ENCODE measurements at regions not wholly inside any gene's neighbourhood (a gene's known extent, or its start where the extent isn't known, plus 50 kb on each side); places are given as distances from the start of the nearest gene placed in this dataset.

DNA sequence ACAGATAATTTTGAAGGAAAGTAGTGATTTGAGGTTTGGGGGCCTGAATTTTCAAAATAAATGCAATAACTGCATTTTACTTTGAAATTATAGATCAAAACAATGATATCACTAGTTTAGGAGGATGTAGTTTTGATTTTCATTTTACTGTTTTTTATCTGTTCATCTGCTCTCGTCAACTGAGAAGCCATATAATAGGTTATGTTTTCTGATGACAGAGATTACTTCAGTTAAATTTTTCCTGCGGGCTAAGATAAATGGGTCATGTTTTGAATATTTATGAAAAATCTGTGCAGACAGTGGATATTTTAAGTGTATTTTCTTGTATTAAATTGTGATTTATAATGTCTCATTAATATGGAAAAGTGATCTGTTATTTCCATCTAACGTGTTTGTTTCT is 573.4 kb downstream of the CPS1 start:
- TF ChIP-seq, protein P1, sequence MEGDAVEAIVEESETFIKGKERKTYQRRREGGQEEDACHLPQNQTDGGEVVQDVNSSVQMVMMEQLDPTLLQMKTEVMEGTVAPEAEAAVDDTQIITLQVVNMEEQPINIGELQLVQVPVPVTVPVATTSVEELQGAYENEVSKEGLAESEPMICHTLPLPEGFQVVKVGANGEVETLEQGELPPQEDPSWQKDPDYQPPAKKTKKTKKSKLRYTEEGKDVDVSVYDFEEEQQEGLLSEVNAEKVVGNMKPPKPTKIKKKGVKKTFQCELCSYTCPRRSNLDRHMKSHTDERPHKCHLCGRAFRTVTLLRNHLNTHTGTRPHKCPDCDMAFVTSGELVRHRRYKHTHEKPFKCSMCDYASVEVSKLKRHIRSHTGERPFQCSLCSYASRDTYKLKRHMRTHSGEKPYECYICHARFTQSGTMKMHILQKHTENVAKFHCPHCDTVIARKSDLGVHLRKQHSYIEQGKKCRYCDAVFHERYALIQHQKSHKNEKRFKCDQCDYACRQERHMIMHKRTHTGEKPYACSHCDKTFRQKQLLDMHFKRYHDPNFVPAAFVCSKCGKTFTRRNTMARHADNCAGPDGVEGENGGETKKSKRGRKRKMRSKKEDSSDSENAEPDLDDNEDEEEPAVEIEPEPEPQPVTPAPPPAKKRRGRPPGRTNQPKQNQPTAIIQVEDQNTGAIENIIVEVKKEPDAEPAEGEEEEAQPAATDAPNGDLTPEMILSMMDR (IDR thresholded peaks at IDR 0.05) = no peak
- TF ChIP-seq POLR2AphosphoS5 (IDR thresholded peaks at IDR 0.05) = no peak
